ENCODE measurements at regions not wholly inside any gene's neighbourhood (a gene's known extent, or its start where the extent isn't known, plus 50 kb on each side); places are given as distances from the start of the nearest gene placed in this dataset.

DNA sequence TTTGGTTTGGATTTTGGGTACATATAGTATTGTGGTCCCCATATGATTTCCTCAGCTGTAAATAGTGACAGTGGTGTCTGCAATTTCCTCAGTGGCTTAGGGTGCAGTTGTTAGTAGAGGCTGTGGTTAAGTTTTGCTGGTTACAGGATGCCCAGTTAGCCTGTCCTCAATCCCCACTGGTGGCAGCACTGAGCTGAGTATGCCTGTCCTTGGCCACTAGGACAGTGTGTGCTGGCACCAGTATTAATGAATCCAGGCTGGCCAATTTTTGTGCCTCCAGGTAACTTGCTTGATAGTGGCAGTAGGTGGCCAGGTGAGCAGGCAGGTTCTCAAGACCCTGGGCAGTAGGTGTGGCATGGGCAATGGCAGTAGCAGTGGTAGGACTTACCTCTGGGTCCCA lies 973.1 kb downstream of the TMEM182 start:
- no peak overlapping the region for H3K27ac ChIP-seq (ENCODE audit: low read depth, low read length, severe bottlenecking)
- no peaks in the 10 kb centered on the region for H3K36me3 ChIP-seq (ENCODE audit: control insufficient read depth, insufficient read depth, low read length)
- H3K4me3 ChIP-seq (ENCODE audit: extremely low read depth, insufficient read depth, low read length, poor library complexity, severe bottlenecking), result no peak overlapping the region
- no peaks in the 10 kb centered on the region for H3K9me3 ChIP-seq (ENCODE audit: control insufficient read depth, low read length)
- H3K4me1 ChIP-seq (ENCODE audit: control insufficient read depth, insufficient read depth, low read length, poor library complexity, severe bottlenecking), result no peaks in the 10 kb centered on the region

GRCh38 chr2:103738108-103738507 lies 976.3 kb downstream of the TMEM182 start:
- 100% methylated on average over 1 of the region's 3 CpGs; no CpG with 5 or more reads in 1 of the 2 experiments for WGBS, 2 experiments (ENCODE audit: insufficient coverage in 2 of 2)
- Histone ChIP-seq H3K9me3 (ENCODE audit: control insufficient read depth, low read length) (no peaks in the 10 kb centered on the region), H3K27ac (ENCODE audit: low read depth, low read length, severe bottlenecking) (no peak overlapping the region)

GRCh38 chr2:103738606-103739005 lies 976.8 kb downstream of the TMEM182 start:
- H3K4me3 ChIP-seq (ENCODE audit: extremely low read depth, insufficient read depth, low read length, poor library complexity, severe bottlenecking), result no peak overlapping the region
- 71 to 100% methylated on average over 1 of the region's 1 CpG for WGBS, 2 experiments (ENCODE audit: insufficient coverage in 2 of 2)
- no peaks in the 10 kb centered on the region for H3K36me3 ChIP-seq (ENCODE audit: control insufficient read depth, insufficient read depth, low read length)
- H3K4me1 ChIP-seq (ENCODE audit: control insufficient read depth, insufficient read depth, low read length, poor library complexity, severe bottlenecking), result no peaks in the 10 kb centered on the region
- H3K9me3 ChIP-seq (ENCODE audit: control insufficient read depth, low read length), result no peaks in the 10 kb centered on the region
- H3K27ac ChIP-seq (ENCODE audit: low read depth, low read length, severe bottlenecking), result no peak overlapping the region

More at GRCh38 chr2:103738108-103738507, 976.3 kb downstream of the TMEM182 start:
- no peaks in the 10 kb centered on the region for H3K4me1 ChIP-seq (ENCODE audit: control insufficient read depth, insufficient read depth, low read length, poor library complexity, severe bottlenecking)
- no peak overlapping the region for H3K4me3 ChIP-seq (ENCODE audit: extremely low read depth, insufficient read depth, low read length, poor library complexity, severe bottlenecking)
- H3K36me3 ChIP-seq (ENCODE audit: control insufficient read depth, insufficient read depth, low read length), result no peaks in the 10 kb centered on the region

GRCh38 chr2:103739186-103739585 lies 977.4 kb downstream of the TMEM182 start:
- Histone ChIP-seq H3K36me3 (ENCODE audit: control insufficient read depth, insufficient read depth, low read length) (no peaks in the 10 kb centered on the region), H3K9me3 (ENCODE audit: control insufficient read depth, low read length) (no peaks in the 10 kb centered on the region), H3K27ac (ENCODE audit: low read depth, low read length, severe bottlenecking) (no peak overlapping the region), H3K4me3 (ENCODE audit: extremely low read depth, insufficient read depth, low read length, poor library complexity, severe bottlenecking) (no peak overlapping the region), H3K4me1 (ENCODE audit: control insufficient read depth, insufficient read depth, low read length, poor library complexity, severe bottlenecking) (no peaks in the 10 kb centered on the region)
- WGBS, 2 experiments (ENCODE audit: insufficient coverage in 2 of 2), result 63 to 67% methylated on average over 1 to 2 of the region's 3 CpGs

GRCh38 chr2:103739921-103740320 lies 978.1 kb downstream of the TMEM182 start:
- H3K4me1 ChIP-seq (ENCODE audit: control insufficient read depth, insufficient read depth, low read length, poor library complexity, severe bottlenecking), result no peaks in the 10 kb centered on the region
- H3K4me3 ChIP-seq (ENCODE audit: extremely low read depth, insufficient read depth, low read length, poor library complexity, severe bottlenecking), result no peak overlapping the region
- WGBS, 2 experiments (ENCODE audit: insufficient coverage in 2 of 2), result 60% methylated on average over 1 of the region's 1 CpG; no CpG with 5 or more reads in 1 of the 2 experiments
- H3K9me3 ChIP-seq (ENCODE audit: control insufficient read depth, low read length), result no peaks in the 10 kb centered on the region
- no peaks in the 10 kb centered on the region for H3K36me3 ChIP-seq (ENCODE audit: control insufficient read depth, insufficient read depth, low read length)
- no peak overlapping the region for H3K27ac ChIP-seq (ENCODE audit: low read depth, low read length, severe bottlenecking)

DNA sequence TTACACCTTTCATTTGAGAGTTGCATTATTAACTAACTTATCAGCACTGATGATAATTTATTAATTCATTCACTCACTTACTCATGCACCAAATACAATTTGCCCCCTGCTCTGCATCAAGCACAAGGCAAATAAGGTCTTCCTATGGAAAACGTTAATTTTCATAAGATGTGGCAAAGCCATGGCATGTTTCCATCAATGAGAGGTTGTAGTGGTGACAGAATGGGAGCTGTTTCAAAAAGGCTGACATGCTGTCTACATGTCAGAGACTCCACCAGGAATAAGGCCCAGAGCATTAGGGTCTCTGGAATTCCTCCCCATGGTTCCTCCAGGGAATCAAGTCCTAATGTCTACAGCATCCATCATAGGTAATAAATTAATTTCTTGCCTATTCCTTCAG lies 978.8 kb downstream of the TMEM182 start:
- WGBS, 2 experiments (ENCODE audit: insufficient coverage in 2 of 2), result 80 to 100% methylated on average over 1 of the region's 1 CpG
- Histone ChIP-seq H3K9me3 (ENCODE audit: control insufficient read depth, low read length) (no peaks in the 10 kb centered on the region), H3K4me3 (ENCODE audit: extremely low read depth, insufficient read depth, low read length, poor library complexity, severe bottlenecking) (no peak overlapping the region), H3K4me1 (ENCODE audit: control insufficient read depth, insufficient read depth, low read length, poor library complexity, severe bottlenecking) (no peaks in the 10 kb centered on the region), H3K27ac (ENCODE audit: low read depth, low read length, severe bottlenecking) (no peak overlapping the region), H3K36me3 (ENCODE audit: control insufficient read depth, insufficient read depth, low read length) (no peaks in the 10 kb centered on the region)

- H3K27ac ChIP-seq (ENCODE audit: low read depth, low read length, severe bottlenecking), result no peak overlapping the region
- H3K36me3 ChIP-seq (ENCODE audit: control insufficient read depth, insufficient read depth, low read length), result no peaks in the 10 kb centered on the region
- no peaks in the 10 kb centered on the region for H3K9me3 ChIP-seq (ENCODE audit: control insufficient read depth, low read length)
- no peak overlapping the region for H3K4me3 ChIP-seq (ENCODE audit: extremely low read depth, insufficient read depth, low read length, poor library complexity, severe bottlenecking)
- H3K4me1 ChIP-seq (ENCODE audit: control insufficient read depth, insufficient read depth, low read length, poor library complexity, severe bottlenecking), result no peaks in the 10 kb centered on the region
These were observed 981.4 kb downstream of the TMEM182 start for GRCh38 chr2:103743195-103743594.

GRCh38 chr2:103754530-103754929 lies 992.7 kb downstream of the TMEM182 start:
- H3K4me3 ChIP-seq (ENCODE audit: extremely low read depth, insufficient read depth, low read length, poor library complexity, severe bottlenecking), result no peak overlapping the region
- H3K27ac ChIP-seq (ENCODE audit: low read depth, low read length, severe bottlenecking), result no peak overlapping the region
- no peaks in the 10 kb centered on the region for H3K36me3 ChIP-seq (ENCODE audit: control insufficient read depth, insufficient read depth, low read length)
- H3K9me3 ChIP-seq (ENCODE audit: control insufficient read depth, low read length), result no peaks in the 10 kb centered on the region
- 83 to 88% methylated on average over 1 of the region's 2 CpGs for WGBS, 2 experiments (ENCODE audit: insufficient coverage in 2 of 2)
- H3K4me1 ChIP-seq (ENCODE audit: control insufficient read depth, insufficient read depth, low read length, poor library complexity, severe bottlenecking), result no peaks in the 10 kb centered on the region

GRCh38 chr2:103773884-103774283 lies 1012.1 kb downstream of the TMEM182 start:
- Histone ChIP-seq H3K9me3 (ENCODE audit: control insufficient read depth, low read length) (no peaks in the 10 kb centered on the region), H3K27ac (ENCODE audit: low read depth, low read length, severe bottlenecking) (no peak overlapping the region), H3K36me3 (ENCODE audit: control insufficient read depth, insufficient read depth, low read length) (no peaks in the 10 kb centered on the region), H3K4me1 (ENCODE audit: control insufficient read depth, insufficient read depth, low read length, poor library complexity, severe bottlenecking) (no peaks in the 10 kb centered on the region), H3K4me3 (ENCODE audit: extremely low read depth, insufficient read depth, low read length, poor library complexity, severe bottlenecking) (no peak overlapping the region)
- 100% methylated on average over 1 of the region's 4 CpGs; no CpG with 5 or more reads in 1 of the 2 experiments for WGBS, 2 experiments (ENCODE audit: insufficient coverage in 2 of 2)

DNA sequence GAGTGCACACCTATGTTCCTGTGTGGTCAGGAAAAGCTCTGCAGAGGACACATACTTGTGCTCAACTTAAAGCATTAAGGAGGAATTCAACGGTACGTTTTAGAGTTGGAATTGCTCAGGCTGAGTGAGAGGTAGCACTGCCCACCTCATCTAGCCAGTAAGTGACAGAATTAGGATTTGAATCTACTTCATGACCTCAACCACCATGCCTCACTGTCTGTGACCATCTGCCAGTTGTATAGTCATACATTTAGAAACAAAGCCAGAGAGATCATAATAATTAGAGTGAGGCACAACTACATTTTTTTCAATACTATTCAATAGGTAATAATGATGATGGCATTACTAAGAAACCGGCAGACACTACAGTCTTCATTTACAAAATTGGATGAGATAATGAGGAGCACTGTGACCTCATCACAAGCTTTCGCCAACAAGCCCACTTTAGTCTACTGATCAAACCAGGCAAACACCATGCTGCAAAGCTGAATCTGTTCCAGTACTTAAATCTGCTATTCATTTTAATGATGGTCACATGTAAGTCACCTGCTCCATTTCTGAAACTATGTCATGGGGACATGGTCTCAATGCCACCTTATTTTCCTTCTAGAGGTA lies 1018.4 kb downstream of the TMEM182 start:
- no peaks in the 10 kb centered on the region for H3K36me3 ChIP-seq (ENCODE audit: control insufficient read depth, insufficient read depth, low read length)
- H3K4me1 ChIP-seq (ENCODE audit: control insufficient read depth, insufficient read depth, low read length, poor library complexity, severe bottlenecking), result no peaks in the 10 kb centered on the region
- WGBS, 2 experiments (ENCODE audit: insufficient coverage in 2 of 2), result 90% methylated on average over 1 of the region's 4 CpGs; no CpG with 5 or more reads in 1 of the 2 experiments
- no peak overlapping the region for H3K27ac ChIP-seq (ENCODE audit: low read depth, low read length, severe bottlenecking)
- H3K9me3 ChIP-seq (ENCODE audit: control insufficient read depth, low read length), result no peaks in the 10 kb centered on the region
- no peak overlapping the region for H3K4me3 ChIP-seq (ENCODE audit: extremely low read depth, insufficient read depth, low read length, poor library complexity, severe bottlenecking)

GRCh38 chr2:103781313-103781712 lies 1019.5 kb downstream of the TMEM182 start:
- 76 to 82% methylated on average over 2 of the region's 2 CpGs for WGBS, 2 experiments (ENCODE audit: insufficient coverage in 2 of 2)
- Histone ChIP-seq H3K4me3 (ENCODE audit: extremely low read depth, insufficient read depth, low read length, poor library complexity, severe bottlenecking) (no peak overlapping the region), H3K9me3 (ENCODE audit: control insufficient read depth, low read length) (no peaks in the 10 kb centered on the region)

More at GRCh38 chr2:103781313-103781712, 1019.5 kb downstream of the TMEM182 start:
- Histone ChIP-seq H3K27ac (ENCODE audit: low read depth, low read length, severe bottlenecking) (no peak overlapping the region), H3K36me3 (ENCODE audit: control insufficient read depth, insufficient read depth, low read length) (no peaks in the 10 kb centered on the region), H3K4me1 (ENCODE audit: control insufficient read depth, insufficient read depth, low read length, poor library complexity, severe bottlenecking) (no peaks in the 10 kb centered on the region)
